OCI-LY1 (cell line): ENCODE measurements at regions not wholly inside any gene's neighbourhood (a gene's known extent, or its start where the extent isn't known, plus 50 kb on each side); places are given as distances from the start of the nearest gene placed in this dataset.

Experiments
- H2AFZ ChIP-seq: fragments of 200-600 bp; sonication (generic), shearing (Covaris generic); 2 replicates; pipeline ENCODE4 v1.6.0; 2014; ENCODE audit warnings: antibody characterized with exemption, mild to moderate bottlenecking, low read length
- H3F3A ChIP-seq: fragments of 200-600 bp; sonication (generic), shearing (Covaris generic); 2 replicates; pipeline ENCODE4 v1.6.0; 2014; ENCODE audit warnings: mild to moderate bottlenecking, antibody characterized with exemption, low read length, moderate library complexity; ENCODE audit not compliant: insufficient read depth
- H3K27ac ChIP-seq: fragments of 200-600 bp; sonication (generic); 2 replicates; pipeline ENCODE4 v1.5.1; 2014; ENCODE audit warnings: low read length, mixed run types, mild to moderate bottlenecking, low read depth; ENCODE audit not compliant: poor library complexity, severe bottlenecking
- H3K27me3 ChIP-seq: fragments of 200-600 bp; sonication (generic); 2 replicates; pipeline ENCODE4 v1.6.0; 2014; ENCODE audit warnings: antibody characterized with exemption, mild to moderate bottlenecking, low read length, moderate library complexity; ENCODE audit not compliant: insufficient read depth
- H3K36me3 ChIP-seq: fragments of 200-600 bp; sonication (generic); 2 replicates; pipeline ENCODE4 v1.6.1; 2014; ENCODE audit warnings: mild to moderate bottlenecking, antibody characterized with exemption, low read length, moderate library complexity, mixed read lengths; ENCODE audit not compliant: insufficient read depth
- H3K4me1 ChIP-seq: fragments of 200-600 bp; sonication (generic); 2 replicates; pipeline ENCODE4 v1.5.1; 2014; ENCODE audit warnings: mild to moderate bottlenecking, low read length, moderate library complexity; ENCODE audit not compliant: insufficient read depth, severe bottlenecking
- H3K4me2 ChIP-seq: fragments of 200-600 bp; sonication (generic), shearing (Covaris generic); 2 replicates; pipeline ENCODE4 v1.6.1; 2014; ENCODE audit warnings: low read length
- H3K4me3 ChIP-seq: fragments of 200-600 bp; sonication (generic); 2 replicates; pipeline ENCODE4 v1.5.1; 2014; ENCODE audit warnings: low read length, low read depth, mild to moderate bottlenecking, mixed read lengths; ENCODE audit not compliant: poor library complexity, severe bottlenecking
- H3K79me2 ChIP-seq: fragments of 200-600 bp; shearing (Covaris generic); 2 replicates; pipeline ENCODE4 v1.6.1; 2016; ENCODE audit warnings: mixed run types, low read length, mixed read lengths; ENCODE audit not compliant: insufficient read depth
- H3K9ac ChIP-seq: fragments of 200-600 bp; sonication (generic), shearing (Covaris generic); 2 replicates; pipeline ENCODE4 v1.6.1; 2014; ENCODE audit warnings: mild to moderate bottlenecking, low read length, mixed read lengths
- H3K9me2 ChIP-seq: fragments of 200-600 bp; sonication (generic), shearing (Covaris generic); 2 replicates; pipeline ENCODE4 v1.6.1; 2014; ENCODE audit warnings: low read depth, mild to moderate bottlenecking, low read length, mixed read lengths
- H3K9me3 ChIP-seq: fragments of 200-600 bp; shearing (Covaris generic); 2 replicates; pipeline ENCODE4 v1.6.1; 2014; ENCODE audit warnings: low read length, mixed read lengths
- H4K20me1 ChIP-seq: fragments of 200-600 bp; sonication (generic), shearing (Covaris generic); 2 replicates; pipeline ENCODE4 v1.6.0; 2016; ENCODE audit warnings: mild to moderate bottlenecking, low read length; ENCODE audit not compliant: insufficient read depth
- CTCF ChIP-seq: fragments of 200-600 bp; sonication (generic), shearing (Covaris generic); IDR thresholded peaks from 2 replicates; pipeline ENCODE4 v1.5.1; 2017; ENCODE audit warnings: mild to moderate bottlenecking, antibody characterized with exemption, low read length, moderate library complexity, mixed read lengths
- EZH2 ChIP-seq: fragments of 200-600 bp; sonication (generic), shearing (Covaris generic); IDR thresholded peaks from 2 replicates; pipeline ENCODE4 v1.8.0; 2017; ENCODE audit warnings: borderline replicate concordance, mixed run types, mild to moderate bottlenecking, antibody characterized with exemption, low read length, moderate library complexity, mixed read lengths

- no peak overlapping the region for H3K4me3 ChIP-seq
- no peaks in the 10 kb centered on the region for H4K20me1 ChIP-seq
- H3K4me1 ChIP-seq: no peaks in the 10 kb centered on the region
- H3F3A ChIP-seq: no peaks in the 10 kb centered on the region
- H2AFZ ChIP-seq: no peak overlapping the region
- H3K79me2 ChIP-seq: no peaks in the 10 kb centered on the region
- no peak overlapping the region for H3K9ac ChIP-seq
- H3K9me3 ChIP-seq: no peaks in the 10 kb centered on the region
- H3K9me2 ChIP-seq: no peaks in the 10 kb centered on the region
- no peak for TF ChIP-seq CTCF
- no peak for TF ChIP-seq EZH2
- no peak overlapping the region for H3K27ac ChIP-seq
- H3K36me3 ChIP-seq: no peaks in the 10 kb centered on the region
- no peak overlapping the region for H3K4me2 ChIP-seq
- H3K27me3 ChIP-seq: no peaks in the 10 kb centered on the region
Measured at GRCh38 chr12:71300772-71301675, 138.6 kb upstream of the LGR5 start.

DNA sequence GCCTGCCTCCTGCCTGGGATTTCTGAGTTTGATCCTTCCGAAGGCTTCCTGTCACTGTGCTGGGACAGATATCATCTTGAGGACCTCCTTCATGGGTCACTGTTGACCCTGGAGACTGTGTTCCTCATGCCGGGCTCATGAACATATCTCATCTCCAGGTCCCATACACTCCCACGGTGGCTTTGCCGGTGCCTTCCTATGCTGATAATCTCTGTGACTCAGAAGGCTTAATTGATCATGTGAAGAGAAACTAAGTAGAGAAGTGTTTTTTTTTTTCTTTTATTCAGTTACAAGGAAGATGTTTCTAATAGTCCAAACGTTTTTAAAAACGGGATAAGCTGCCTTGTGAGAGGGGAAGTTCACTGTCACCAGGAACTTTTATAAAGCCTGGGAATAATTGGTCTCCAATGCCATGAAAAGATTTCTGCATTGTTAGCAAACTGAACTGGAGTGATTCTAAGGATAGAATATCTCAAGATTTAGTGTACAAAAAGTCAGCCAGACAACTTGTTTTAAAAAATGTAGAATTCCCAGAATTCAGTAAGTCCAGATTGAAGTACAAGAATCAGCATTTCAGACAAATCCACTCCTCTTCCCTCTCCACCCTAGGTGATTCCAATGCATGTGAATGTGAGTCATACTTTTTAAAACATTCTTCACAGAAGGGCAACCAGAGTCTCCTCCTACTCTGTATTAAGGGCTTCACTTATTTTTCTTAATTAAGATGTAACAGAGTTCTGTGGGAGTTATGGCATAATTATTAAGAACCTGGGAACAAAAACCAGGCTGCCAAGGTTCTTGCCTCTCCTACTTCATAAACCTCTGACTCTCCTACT is 139.8 kb upstream of the LGR5 start:
- Histone ChIP-seq H2AFZ (no peak overlapping the region), H3K4me2 (no peak overlapping the region)

GRCh38 chr12:71297930-71298329 is 140.1 kb upstream of the TSPAN8 start:
- Histone ChIP-seq H3K9ac (no peak overlapping the region), H3K27ac (no peak overlapping the region), H3K9me3 (no peaks in the 10 kb centered on the region), H3F3A (no peaks in the 10 kb centered on the region), H3K9me2 (no peaks in the 10 kb centered on the region), H4K20me1 (no peaks in the 10 kb centered on the region), H3K4me3 (no peak overlapping the region), H3K79me2 (no peaks in the 10 kb centered on the region), H2AFZ (no peak overlapping the region), H3K36me3 (no peaks in the 10 kb centered on the region), H3K4me1 (no peaks in the 10 kb centered on the region), H3K27me3 (no peaks in the 10 kb centered on the region), H3K4me2 (no peak overlapping the region)
- TF ChIP-seq EZH2 (no peak), CTCF (no peak)

More for the DNA sequence above, 139.8 kb upstream of the LGR5 start:
- no peak overlapping the region for H3K4me3 ChIP-seq
- H3K9ac ChIP-seq: no peak overlapping the region
- TF ChIP-seq EZH2 (no peak), CTCF (no peak)
- H3K27me3 ChIP-seq: no peaks in the 10 kb centered on the region
- no peak overlapping the region for H3K27ac ChIP-seq
- H3K4me1 ChIP-seq: no peaks in the 10 kb centered on the region
- no peaks in the 10 kb centered on the region for H3K9me2 ChIP-seq
- no peaks in the 10 kb centered on the region for H3K79me2 ChIP-seq
- H3F3A ChIP-seq: no peaks in the 10 kb centered on the region
- H4K20me1 ChIP-seq: no peaks in the 10 kb centered on the region
- H3K9me3 ChIP-seq: no peaks in the 10 kb centered on the region
- no peaks in the 10 kb centered on the region for H3K36me3 ChIP-seq
